WERI-Rb-1 (cell line): ENCODE measurements at regions not wholly inside any gene's neighbourhood (a gene's known extent, or its start where the extent isn't known, plus 50 kb on each side); places are given as distances from the start of the nearest gene placed in this dataset.
"Not testable (repeated sequence)": the region's sequence is repeated elsewhere in the genome, so short reads cannot be mapped to it uniquely, and the experiment has no call there.

Source experiments
- DNase-seq: peaks from one replicate; pipeline ENCODE4 v3.0.0-alpha.2; 2020
- H3K27ac ChIP-seq: fragments of 250-450 bp; sonication (Bioruptor Pico); 2 replicates; pipeline ENCODE4 v1.5.1; 2020; ENCODE audit warnings: mild to moderate bottlenecking, moderate library complexity
- H3K27me3 ChIP-seq: fragments of 250-450 bp; sonication (Bioruptor Pico); 2 replicates; pipeline ENCODE4 v1.5.1; 2021; ENCODE audit warnings: mild to moderate bottlenecking, low read depth, moderate library complexity; ENCODE audit not compliant: insufficient read depth, severe bottlenecking
- H3K36me3 ChIP-seq: fragments of 250-450 bp; sonication (Bioruptor Pico); 2 replicates; pipeline ENCODE4 v1.5.1; 2020; ENCODE audit warnings: mild to moderate bottlenecking, moderate library complexity
- H3K4me3 ChIP-seq: 2 replicates; pipeline ENCODE4 v1.5.1; 2011; ENCODE audit warnings: low read depth, mild to moderate bottlenecking, control low read depth, low read length
- H3K9me3 ChIP-seq: fragments of 250-450 bp; sonication (Bioruptor Pico); 2 replicates; pipeline ENCODE4 v1.5.1; 2021; ENCODE audit warnings: mild to moderate bottlenecking, moderate library complexity; ENCODE audit not compliant: severe bottlenecking
- TF ChIP-seq, protein P1 (sequence below): IDR thresholded peaks from 2 replicates; pipeline ENCODE4 v1.5.1; 2011; ENCODE audit warnings: low read depth, mild to moderate bottlenecking, control low read depth, inconsistent platforms, low read length

DNA sequence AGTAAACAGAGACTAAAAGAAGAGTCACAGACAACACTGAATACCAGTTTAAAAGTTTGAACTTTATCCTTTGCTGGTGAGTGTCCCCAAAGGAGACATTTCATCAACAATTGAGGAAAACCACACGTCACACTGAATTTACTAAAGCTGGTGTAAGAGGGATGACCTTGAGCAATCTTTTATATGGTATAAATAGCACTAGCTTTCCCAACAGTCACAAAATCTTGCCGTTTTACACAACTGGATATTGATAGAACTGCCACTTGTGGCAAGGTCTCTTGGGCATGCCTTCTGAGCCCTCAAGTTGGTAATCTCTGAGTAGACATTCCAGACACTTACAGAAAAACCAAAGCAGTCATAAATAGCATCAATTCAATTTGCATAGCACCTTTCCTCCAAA, 311.5 kb upstream of the TARS1 start:
- Histone ChIP-seq H3K4me3 (no peak overlapping the region), H3K27me3 (peaks cover 15% of the 10 kb centered on the region), H3K36me3 (no peaks in the 10 kb centered on the region), H3K9me3 (no peaks in the 10 kb centered on the region), H3K27ac (no peak overlapping the region)
- TF ChIP-seq, protein P1, sequence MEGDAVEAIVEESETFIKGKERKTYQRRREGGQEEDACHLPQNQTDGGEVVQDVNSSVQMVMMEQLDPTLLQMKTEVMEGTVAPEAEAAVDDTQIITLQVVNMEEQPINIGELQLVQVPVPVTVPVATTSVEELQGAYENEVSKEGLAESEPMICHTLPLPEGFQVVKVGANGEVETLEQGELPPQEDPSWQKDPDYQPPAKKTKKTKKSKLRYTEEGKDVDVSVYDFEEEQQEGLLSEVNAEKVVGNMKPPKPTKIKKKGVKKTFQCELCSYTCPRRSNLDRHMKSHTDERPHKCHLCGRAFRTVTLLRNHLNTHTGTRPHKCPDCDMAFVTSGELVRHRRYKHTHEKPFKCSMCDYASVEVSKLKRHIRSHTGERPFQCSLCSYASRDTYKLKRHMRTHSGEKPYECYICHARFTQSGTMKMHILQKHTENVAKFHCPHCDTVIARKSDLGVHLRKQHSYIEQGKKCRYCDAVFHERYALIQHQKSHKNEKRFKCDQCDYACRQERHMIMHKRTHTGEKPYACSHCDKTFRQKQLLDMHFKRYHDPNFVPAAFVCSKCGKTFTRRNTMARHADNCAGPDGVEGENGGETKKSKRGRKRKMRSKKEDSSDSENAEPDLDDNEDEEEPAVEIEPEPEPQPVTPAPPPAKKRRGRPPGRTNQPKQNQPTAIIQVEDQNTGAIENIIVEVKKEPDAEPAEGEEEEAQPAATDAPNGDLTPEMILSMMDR: no peak
- no peak for DNase-seq

DNA sequence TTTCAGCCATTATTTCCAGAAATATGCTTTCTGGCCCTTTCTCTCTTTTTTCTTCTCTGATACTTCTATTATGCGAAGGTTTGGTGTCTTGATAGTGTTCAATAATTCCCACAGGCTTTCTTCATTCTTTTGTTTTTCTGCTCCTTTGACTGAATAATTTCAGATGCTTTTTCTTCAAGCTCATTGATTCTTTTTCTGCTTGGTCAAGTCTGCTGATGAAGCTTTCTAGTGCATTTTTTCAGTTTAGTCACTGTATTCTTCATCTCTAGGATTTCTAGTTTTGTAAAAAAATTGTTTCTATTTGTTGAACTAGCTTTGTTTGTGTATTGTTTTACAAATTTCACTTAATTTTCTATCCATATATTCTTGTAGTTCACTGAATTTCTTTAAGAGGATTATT, 304.0 kb upstream of the TARS1 start:
- Histone ChIP-seq H3K27ac (no peak overlapping the region), H3K36me3 (no peaks in the 10 kb centered on the region), H3K9me3 (peaks cover 14% of the 10 kb centered on the region), H3K27me3 (peaks cover 22% of the 10 kb centered on the region), H3K4me3 (no peak overlapping the region)
- TF ChIP-seq, protein P1: no peak
- no peak for DNase-seq

DNA sequence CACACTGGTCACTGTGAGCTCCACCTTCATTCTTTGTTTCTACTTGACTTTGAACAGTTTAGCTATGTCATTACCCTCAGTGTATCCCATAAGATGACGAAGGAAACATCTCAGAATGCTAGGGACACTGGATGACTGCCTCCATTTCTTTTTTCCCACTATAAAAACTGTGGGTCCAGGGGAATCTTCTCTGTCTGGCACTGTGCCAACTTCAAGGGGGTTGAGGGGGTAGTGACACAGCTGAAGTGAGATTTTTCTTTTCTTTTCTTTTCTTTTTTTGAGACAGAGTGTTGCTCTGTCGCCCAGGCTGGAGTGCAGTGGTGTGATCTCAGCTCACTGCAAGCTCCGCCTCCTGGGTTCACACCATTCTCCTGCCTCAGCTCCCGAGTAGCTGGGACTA, 302.6 kb upstream of the TARS1 start:
- not testable (repeated sequence) for H3K36me3 ChIP-seq, H3K27ac ChIP-seq, H3K4me3 ChIP-seq, DNase-seq
- Histone ChIP-seq H3K27me3 (peaks cover 25% of the 10 kb centered on the region), H3K9me3 (peaks cover 14% of the 10 kb centered on the region)

DNA sequence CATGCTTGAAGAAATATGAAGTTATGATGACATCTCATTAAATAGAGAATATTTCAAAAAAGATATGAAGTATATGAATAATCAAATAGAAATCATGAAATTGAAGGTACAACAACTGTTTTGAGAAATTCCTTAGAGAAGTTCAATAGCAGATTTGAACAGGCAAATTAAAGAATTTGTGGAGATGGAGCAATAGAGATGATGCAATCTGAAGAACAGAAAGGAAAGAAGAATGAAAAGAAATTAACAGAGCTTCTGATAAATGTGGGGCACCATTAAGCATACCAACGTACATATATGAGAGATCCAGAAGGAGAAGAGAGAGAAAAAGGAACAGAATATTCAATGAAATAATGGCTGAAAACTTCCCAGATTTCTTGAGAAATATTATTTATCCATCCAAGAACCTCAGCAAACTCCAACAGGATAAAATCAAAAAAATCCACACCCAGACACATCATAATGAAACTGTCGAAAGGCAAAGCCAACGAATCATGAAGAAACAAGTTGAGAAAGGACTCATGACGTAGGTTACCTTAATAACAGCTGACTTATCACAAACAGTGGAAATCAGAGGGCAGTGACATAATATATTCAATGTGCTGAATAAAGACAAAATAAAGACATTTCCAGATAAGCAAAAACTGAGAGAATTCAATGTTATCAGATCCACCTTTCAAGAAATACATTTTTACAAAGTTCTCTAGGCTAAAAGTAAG, 297.2 kb upstream of the TARS1 start:
- Histone ChIP-seq H3K9me3 (no peaks in the 10 kb centered on the region), H3K27ac (no peak overlapping the region), H3K36me3 (no peaks in the 10 kb centered on the region), H3K27me3 (peaks cover 43% of the 10 kb centered on the region), H3K4me3 (no peak overlapping the region)
- TF ChIP-seq, protein P1: no peak
- no peak for DNase-seq

DNA sequence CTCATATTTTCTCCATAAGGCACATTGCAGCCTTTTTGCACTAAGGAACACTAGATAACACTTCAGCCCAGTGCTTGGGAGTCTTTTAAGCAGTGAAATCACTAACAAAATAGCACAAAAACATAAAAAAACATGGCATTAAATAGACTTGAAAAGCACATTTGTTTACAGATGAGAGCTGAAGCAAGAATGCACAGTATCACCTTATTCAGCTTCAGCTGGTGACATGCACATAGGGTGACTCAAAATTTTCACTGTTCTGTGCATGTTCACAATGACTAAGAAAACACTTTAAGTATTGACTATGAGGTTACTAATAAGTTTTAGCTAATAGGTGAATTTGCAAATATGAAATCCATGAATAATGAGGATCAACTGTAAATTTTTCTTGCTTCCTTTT, 293.9 kb upstream of the TARS1 start:
- Histone ChIP-seq H3K4me3 (no peak overlapping the region), H3K9me3 (no peaks in the 10 kb centered on the region), H3K27me3 (peaks cover 60% of the 10 kb centered on the region), H3K27ac (no peak overlapping the region), H3K36me3 (no peaks in the 10 kb centered on the region)
- DNase-seq: no peak
- TF ChIP-seq, protein P1: no peak

DNA sequence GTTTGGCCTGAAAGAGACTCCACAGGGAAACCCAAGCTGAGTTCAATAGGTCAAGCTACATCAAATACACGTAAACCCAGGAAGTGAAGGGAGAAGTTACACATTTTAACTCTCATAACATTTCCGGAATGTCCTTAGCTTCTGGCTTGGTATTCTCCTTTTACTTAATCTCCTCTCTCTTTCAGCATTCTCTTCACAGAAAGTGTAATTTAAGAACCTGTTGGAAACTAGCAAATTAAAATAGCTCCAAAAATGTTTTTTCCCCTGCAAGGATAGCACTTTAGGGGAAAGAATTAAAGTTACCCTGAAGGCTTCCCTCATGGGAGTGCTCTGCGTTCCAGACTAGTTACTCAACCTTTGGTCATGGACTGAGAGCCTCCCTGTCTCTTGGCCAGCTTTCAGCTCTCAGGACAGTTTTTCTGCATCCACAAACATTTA, 292.7 kb upstream of the TARS1 start:
- DNase-seq: no peak
- TF ChIP-seq, protein P1: no peak
- no peaks in the 10 kb centered on the region for H3K36me3 ChIP-seq
- H3K4me3 ChIP-seq: no peak overlapping the region
- no peaks in the 10 kb centered on the region for H3K9me3 ChIP-seq
- no peak overlapping the region for H3K27ac ChIP-seq
- H3K27me3 ChIP-seq: peaks cover 65% of the 10 kb centered on the region
